ENCODE measurements at regions not wholly inside any gene's neighbourhood (a gene's known extent, or its start where the extent isn't known, plus 50 kb on each side); places are given as distances from the start of the nearest gene placed in this dataset.

- Histone ChIP-seq H3K27me3 (no peaks in the 10 kb centered on the region), H3K4me1 (no peaks in the 10 kb centered on the region), H3K9me3 (no peaks in the 10 kb centered on the region), H3K27ac (no peak overlapping the region), H3K36me3 (no peaks in the 10 kb centered on the region), H3K4me3 (no peak overlapping the region)
- DNase-seq (no peak), ATAC-seq (ENCODE audit: low FRiP score in 2 of 2) (no peak)
- WGBS, 2 donors, result 35 to 44% methylated on average over 3 of the region's 3 CpGs
- TF ChIP-seq POLR2A (IDR thresholded peaks at IDR 0.05) (no peak), CTCF (IDR thresholded peaks at IDR 0.05) (no peak), POLR2AphosphoS5 (IDR thresholded peaks at IDR 0.05) (no peak), EP300 (IDR thresholded peaks at IDR 0.05) (no peak)
These were observed 271.5 kb upstream of the C16orf82 start for GRCh38 chr16:26795184-26795583.

GRCh38 chr16:26801628-26802027 is 265.1 kb upstream of the C16orf82 start:
- TF ChIP-seq EP300 (IDR thresholded peaks at IDR 0.05) (no peak), POLR2A (IDR thresholded peaks at IDR 0.05) (no peak), POLR2AphosphoS5 (IDR thresholded peaks at IDR 0.05) (no peak), CTCF (IDR thresholded peaks at IDR 0.05) (no peak)
- Histone ChIP-seq H3K4me3 (no peak overlapping the region), H3K9me3 (no peaks in the 10 kb centered on the region), H3K27ac (no peak overlapping the region), H3K36me3 (no peaks in the 10 kb centered on the region), H3K27me3 (no peaks in the 10 kb centered on the region), H3K4me1 (no peaks in the 10 kb centered on the region)
- ATAC-seq (ENCODE audit: low FRiP score in 2 of 2), result no peak
- no peak for DNase-seq
- 86 to 91% methylated on average over 3 of the region's 3 CpGs for WGBS, 2 donors

DNA sequence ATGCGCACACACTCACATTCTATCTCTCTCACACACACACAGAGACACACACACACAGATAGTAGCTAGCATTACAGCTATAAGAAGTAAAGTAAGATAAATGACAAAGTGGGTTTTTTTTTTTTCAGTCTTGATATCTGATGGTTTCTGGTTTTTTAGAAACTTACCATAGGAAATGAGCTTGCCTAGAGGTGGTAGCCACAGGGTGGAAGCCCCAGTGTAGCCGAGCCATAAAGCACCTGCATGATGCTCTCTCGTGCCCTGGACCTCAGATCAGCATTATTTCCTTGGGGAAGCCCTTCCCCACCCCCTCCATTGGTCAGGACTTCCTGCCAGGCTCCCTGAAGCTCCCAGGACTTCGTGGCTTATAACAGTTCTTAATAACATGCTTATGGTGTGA is 264.3 kb upstream of the C16orf82 start:
- 24 to 43% methylated on average over 4 of the region's 4 CpGs for WGBS, 2 donors
- TF ChIP-seq POLR2A (IDR thresholded peaks at IDR 0.05) (no peak), EP300 (IDR thresholded peaks at IDR 0.05) (no peak), POLR2AphosphoS5 (IDR thresholded peaks at IDR 0.05) (no peak)
- Histone ChIP-seq H3K27me3 (no peaks in the 10 kb centered on the region), H3K4me1 (no peaks in the 10 kb centered on the region), H3K4me3 (no peak overlapping the region), H3K9me3 (no peaks in the 10 kb centered on the region), H3K27ac (no peak overlapping the region), H3K36me3 (no peaks in the 10 kb centered on the region)
- ATAC-seq (ENCODE audit: low FRiP score in 2 of 2) (no peak), DNase-seq (no peak)

DNA sequence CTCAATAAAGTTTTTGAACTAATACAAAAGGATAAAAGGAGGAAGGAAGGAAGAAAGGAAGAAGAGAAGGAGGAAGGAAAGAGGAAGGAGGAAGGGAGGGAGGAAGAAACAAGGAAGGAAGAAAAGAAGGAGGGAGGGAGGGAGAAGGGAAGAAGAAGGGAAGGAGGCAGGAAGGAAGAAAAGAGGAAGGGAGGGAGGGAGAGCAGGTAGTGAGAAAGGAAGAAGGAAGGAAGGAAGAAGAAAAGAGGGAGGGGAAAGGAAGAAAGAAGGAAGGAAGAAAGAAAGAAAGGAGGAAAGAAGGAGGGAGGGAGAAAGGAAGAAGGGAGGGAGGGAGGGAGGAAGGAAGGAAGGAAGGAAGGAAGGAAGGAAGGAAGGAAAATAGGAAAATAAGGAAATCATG is 263.8 kb upstream of the C16orf82 start:
- no peak overlapping the region for H3K4me3 ChIP-seq
- DNase-seq (no peak), ATAC-seq (ENCODE audit: low FRiP score in 2 of 2) (no peak)
- no peaks in the 10 kb centered on the region for H3K9me3 ChIP-seq
- TF ChIP-seq POLR2AphosphoS5 (IDR thresholded peaks at IDR 0.05), result no peak
- TF ChIP-seq POLR2A (IDR thresholded peaks at IDR 0.05), result no peak
- TF ChIP-seq EP300 (IDR thresholded peaks at IDR 0.05), result no peak
- TF ChIP-seq CTCF (IDR thresholded peaks at IDR 0.05), result no peak
- H3K36me3 ChIP-seq, result no peaks in the 10 kb centered on the region
- no peaks in the 10 kb centered on the region for H3K27me3 ChIP-seq
- no peak overlapping the region for H3K27ac ChIP-seq
- no peaks in the 10 kb centered on the region for H3K4me1 ChIP-seq

DNA sequence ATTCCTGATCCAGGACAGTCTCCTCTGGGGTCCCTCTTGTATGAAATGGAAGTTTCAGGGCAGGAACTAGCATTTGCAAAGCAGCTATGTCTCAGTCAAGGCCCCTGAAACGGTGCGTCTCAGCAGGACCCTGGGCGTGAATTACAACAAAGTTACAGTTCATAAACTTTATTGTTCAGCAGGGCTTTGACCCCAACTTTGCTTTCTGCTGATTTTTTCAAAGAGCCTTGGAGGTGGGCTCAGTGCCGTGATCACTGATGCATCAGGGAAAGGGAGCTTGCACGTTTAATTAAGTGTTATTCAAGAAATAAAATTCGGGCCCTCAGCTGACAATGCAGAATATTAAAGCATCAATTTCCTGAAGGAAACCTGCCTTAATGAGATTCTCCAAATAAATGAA is 260.1 kb upstream of the C16orf82 start:
- Histone ChIP-seq H3K27me3 (no peaks in the 10 kb centered on the region), H3K36me3 (no peaks in the 10 kb centered on the region), H3K4me3 (no peak overlapping the region), H3K9me3 (no peaks in the 10 kb centered on the region), H3K27ac (no peak overlapping the region), H3K4me1 (no peaks in the 10 kb centered on the region)
- no peak for DNase-seq
- no peak for TF ChIP-seq POLR2AphosphoS5 (IDR thresholded peaks at IDR 0.05)
- no peak for TF ChIP-seq POLR2A (IDR thresholded peaks at IDR 0.05)
- no peak for TF ChIP-seq EP300 (IDR thresholded peaks at IDR 0.05)
- TF ChIP-seq CTCF (IDR thresholded peaks at IDR 0.05), result no peak
- ATAC-seq (ENCODE audit: low FRiP score in 2 of 2), result no peak
- WGBS, 2 donors, result 79 to 87% methylated on average over 6 of the region's 6 CpGs

Measured in upper lobe of left lung (tissue), 6 donors.